Suppressor macrophage treated with lipopolysaccharide for 4 hours (primary cell): ENCODE measurements at regions not wholly inside any gene's neighbourhood (a gene's known extent, or its start where the extent isn't known, plus 50 kb on each side); places are given as distances from the start of the nearest gene placed in this dataset.
"Not testable (repeated sequence)": the region's sequence is repeated elsewhere in the genome, so short reads cannot be mapped to it uniquely, and the experiment has no call there.

ENCODE experiments used
- DNase-seq: peaks from one replicate; pipeline ENCODE4 v3.0.0-alpha.2; 2020

GRCh38 chr12:24356240-24356804, 406.9 kb upstream of the SOX5 start:
- DNase-seq = no peak

DNA sequence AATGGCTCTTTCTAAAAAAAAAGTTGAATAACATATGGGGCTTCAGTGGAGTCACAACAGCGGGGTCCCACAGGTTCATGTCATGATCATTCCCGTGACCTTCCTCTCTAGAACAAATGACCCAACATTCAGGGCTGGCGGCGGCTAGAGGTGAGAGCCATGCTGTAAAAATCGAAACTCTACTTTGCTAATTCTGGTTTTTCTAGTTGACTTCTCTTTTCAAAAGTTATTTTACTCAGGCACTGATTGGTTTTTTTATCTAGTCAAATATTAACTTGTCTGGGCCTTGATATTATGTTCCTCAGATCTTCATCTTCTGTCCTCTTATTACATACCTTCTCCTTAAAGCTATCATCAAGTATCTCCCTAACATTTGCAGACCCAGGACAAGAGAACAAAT, 402.9 kb upstream of the SOX5 start:
- DNase-seq = no peak

DNA sequence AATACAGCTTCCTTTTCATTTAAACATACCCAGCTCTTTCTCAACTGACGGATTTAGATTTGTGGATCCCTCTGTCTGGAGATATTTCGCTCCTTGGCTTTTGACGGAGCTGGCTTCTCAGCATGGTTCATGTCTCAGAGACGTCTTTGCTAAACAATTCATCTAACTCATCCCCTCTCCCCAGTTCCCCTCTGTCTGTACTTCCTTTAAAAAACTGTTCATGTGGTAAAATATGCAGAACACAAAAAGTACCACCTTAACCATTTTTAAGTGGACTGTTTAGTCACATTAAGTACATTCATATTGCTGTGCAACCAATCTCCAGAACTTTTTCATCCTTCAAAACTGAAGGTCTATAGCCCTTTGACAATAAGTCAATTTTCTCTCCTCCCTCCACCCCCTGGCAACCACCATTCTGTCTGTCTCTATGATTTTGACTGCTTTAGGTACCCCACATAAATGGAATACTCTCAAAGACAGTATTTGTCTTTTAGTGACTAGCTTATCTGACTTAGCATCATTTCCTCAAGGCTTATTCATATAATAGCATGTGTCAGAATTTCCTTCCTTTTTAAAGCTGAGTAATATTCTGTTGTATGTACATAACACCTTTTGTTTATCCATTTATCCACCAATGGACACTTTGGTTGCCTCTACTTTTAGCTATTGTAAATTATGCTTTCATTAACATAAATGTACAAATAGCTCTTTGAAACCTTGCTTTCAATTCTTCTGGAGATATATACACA, 399.8 kb upstream of the SOX5 start:
- no peak for DNase-seq

DNA sequence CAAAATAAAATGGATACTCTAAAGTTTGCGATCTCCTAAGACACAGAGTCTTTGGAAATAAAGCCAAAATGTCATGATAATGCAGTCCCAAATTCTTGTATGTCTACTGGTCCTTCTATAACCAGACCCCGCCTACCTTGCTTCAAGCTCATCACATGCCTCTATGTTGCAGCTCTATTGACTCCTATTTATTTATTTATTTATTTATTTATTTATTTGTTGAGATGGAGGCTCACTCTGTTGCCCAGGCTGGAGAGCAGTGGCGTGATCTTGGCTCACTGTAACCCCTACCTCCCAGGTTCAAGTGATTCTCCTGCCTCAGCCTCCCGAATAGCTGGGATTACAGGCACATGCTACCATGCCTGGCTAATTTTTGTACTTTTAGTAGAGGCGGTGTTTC, 398.7 kb upstream of the SOX5 start:
- not testable (repeated sequence) for DNase-seq

DNA sequence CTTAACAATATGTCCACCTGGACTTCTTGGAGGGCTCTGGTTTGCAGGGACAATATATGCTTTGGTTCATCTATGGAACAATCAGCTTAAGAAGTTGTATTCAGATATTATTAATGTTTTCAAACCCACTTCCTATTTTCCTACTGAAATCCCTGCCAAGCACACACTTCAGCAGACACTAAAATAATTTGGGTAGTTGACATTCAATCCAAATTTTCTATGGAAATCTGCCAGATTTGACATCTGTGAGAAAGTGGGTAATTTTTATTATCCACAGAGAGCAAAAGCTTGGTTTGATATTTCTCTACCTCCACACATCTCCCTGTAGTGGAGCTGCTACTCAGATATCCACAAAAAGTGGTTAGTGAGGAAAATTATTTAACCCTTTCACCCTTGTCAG, 378.8 kb upstream of the SOX5 start:
- DNase-seq = no peak

DNA sequence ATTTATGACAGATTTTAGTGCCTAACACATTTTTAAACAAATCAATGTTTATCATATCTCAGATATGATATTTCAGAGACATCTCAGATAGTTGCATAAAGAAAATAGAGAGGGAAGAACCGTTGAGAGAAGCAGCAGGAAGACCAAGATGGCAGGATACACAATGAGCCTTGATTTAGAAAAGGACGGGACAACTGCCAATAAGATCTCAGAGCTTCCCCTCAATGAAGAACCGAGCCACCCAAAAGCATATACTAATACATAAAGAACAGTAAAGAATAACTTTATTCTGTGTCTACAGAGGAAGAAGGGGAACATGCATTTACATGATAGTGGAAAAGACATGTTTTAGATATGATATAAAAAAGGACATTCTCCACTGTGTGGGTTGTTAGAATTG, 375.9 kb upstream of the SOX5 start:
- DNase-seq = no peak

DNA sequence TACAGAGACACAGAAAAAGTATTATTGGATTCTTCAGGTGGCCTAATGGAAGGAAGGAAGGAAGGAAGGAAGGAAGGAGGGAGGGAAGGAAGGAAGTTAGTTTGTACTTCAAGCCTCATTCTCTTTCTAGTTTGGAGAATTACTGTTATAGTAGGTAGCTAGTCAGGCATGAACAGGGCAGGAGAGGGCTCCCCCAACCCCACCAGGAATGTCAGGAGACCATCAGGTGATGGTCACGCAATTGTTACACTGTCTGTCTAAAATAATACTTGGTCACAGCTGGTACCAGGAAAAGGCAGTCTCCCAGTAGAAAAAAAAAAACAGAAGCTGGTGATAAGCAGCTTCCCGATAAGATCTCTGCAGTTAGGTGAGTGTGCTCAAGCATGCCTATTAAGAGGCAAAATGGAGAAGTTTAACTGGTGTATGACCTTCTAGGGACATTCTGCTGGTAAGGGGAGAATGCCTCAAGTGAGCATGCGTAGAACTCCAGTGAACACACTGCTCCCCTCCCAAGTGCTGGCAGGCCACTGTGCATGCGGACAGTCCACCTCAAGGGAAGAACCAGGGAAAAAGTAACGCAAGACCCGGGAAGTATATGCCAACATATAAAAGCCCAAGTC, 358.4 kb upstream of the SOX5 start:
- no peak for DNase-seq

DNA sequence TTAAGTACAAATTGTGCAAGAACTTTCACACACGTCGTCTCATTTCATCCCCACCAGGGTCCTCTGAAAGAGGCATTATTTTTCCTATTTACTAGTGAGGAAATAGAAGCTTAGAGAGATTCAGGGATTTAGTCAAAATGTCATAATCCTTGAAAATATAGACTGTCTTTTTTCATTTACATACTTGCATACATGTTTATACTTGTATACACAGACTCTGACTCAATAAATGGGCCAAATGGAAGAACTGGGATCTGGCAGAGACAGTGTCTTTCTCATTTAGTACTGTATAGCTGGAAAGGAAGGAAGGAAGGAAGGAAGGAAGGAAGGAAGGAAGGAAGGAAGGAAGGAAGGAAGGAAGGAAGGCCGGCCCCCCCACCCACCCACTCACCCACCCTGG, 357.7 kb upstream of the SOX5 start:
- DNase-seq = no peak

- DNase-seq = no peak
Observed at GRCh38 chr12:24306001-24306400, 356.5 kb upstream of the SOX5 start.

DNA sequence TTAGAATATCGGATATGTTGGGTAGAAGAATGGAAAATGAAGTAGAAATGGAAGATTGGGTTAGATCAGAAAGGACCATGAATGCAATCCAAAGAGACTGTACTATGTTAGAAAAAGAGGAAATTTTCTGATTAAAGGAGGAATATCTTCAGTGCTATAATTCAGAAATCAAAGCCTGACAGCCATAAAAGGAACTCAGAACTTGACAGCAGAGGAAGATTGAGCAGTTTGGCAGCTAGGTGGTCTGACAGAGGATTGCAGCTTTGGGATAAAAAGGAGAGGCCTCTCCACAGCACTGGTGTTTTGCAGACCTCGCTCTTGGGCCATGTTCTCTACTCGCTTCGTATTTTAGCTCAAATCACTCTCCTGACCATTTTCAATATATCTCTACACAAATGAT, 354.8 kb upstream of the SOX5 start:
- no peak for DNase-seq

- DNase-seq = no peak
Observed at GRCh38 chr12:24302708-24303107, 353.2 kb upstream of the SOX5 start.

DNA sequence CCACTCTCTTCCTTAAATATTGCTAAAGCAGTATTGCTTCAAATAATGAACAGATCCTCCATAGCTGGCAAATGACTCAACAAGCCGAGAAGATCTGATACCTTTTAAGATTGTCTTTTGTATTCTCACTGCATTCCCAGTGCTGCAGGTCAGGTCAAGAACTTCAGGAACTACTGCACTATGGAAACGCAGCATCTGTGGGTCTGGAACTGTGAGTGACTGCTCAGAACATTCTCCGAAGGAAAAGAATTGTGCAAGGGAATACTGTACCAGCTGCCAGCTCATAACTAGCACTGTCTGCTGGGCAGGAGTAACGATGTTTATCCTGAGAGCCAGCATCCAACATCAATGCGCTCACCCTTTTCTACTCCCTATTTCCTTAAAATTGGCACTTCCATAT, 348.0 kb upstream of the SOX5 start:
- no peak for DNase-seq

GRCh38 chr12:24293549-24293948, 344.1 kb upstream of the SOX5 start:
- DNase-seq = no peak

DNA sequence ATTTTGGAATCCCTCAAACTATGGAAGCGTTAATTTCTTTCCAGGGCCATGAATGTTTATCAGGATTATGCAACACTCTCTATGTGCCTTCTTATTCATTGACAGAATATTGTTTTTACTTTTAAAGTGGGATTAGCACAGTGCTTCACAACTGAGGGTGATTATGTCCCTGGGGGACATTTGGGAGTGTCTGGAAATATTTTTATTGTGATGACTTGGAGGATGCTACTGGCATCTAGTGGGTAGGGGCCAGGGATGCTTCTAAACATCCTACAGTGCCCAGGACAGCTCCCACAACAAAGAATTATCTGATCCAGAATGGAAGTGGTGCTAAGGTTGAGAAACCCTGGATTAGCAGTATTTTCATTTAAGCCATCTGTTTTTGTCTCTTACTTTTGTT, 338.5 kb upstream of the SOX5 start:
- no peak for DNase-seq

DNA sequence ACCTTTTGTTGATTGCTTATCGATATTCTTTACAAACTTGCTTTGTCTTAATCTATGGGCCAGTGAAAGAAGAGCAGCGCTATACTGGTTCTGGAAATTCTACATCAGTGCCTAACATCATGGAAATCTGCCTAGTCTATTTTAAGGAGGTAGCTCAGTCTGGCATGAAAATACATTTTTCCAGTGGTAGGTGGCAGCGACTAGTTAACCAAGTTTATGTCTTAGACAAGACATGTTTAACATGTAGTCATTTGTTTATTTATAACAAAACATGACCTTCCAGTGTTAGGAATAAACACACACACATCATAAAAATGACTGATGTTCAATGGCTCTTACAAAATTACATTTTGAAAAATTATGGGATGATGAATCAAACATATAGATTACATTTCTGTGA, 336.0 kb upstream of the SOX5 start:
- DNase-seq = no peak

DNA sequence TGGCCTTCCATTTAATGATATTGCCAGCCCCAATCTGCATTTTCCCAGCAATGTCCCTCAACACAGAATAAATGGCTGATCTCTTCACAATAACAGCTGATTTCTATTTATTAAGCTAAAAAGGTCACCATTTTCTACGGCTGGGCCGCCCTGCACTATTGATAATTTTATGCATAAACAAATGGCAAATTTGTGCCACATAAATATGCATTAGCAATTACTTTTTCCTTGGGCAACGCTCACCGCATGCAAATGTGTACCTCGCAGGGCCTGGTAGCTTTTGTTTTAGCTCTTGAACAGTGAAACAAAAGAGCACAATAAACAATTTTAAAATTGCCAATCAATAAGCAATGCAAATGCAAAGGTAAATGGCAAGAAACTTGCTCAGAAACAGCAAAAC, 331.9 kb upstream of the SOX5 start:
- no peak for DNase-seq

GRCh38 chr12:24280056-24280842, 330.8 kb upstream of the SOX5 start:
- DNase-seq = no peak

- DNase-seq = no peak
Observed at GRCh38 chr12:24278832-24279231, 329.4 kb upstream of the SOX5 start.

DNA sequence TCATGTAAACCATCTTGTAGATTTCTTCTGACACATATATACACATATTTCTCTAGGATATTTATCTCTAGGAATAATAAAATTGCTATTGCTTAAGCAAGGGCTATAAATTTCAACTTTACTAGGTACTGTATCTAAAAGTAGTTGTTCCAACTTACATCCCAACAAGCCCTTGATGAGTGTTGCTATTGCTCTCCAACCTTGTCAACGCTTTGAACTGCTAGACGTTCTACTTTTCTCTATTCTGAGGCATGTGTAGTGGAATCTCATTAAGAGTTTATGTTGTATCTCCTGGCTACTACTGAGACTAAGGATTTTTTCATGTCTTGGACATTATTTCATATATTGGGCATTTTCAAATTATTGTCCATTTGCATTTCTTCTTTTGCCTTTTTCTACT, 321.5 kb upstream of the SOX5 start:
- DNase-seq = no peak

- DNase-seq = no peak
Observed at GRCh38 chr12:24270464-24270863, 321.0 kb upstream of the SOX5 start.

GRCh38 chr12:24268663-24269186, 319.3 kb upstream of the SOX5 start:
- DNase-seq = no peak

DNA sequence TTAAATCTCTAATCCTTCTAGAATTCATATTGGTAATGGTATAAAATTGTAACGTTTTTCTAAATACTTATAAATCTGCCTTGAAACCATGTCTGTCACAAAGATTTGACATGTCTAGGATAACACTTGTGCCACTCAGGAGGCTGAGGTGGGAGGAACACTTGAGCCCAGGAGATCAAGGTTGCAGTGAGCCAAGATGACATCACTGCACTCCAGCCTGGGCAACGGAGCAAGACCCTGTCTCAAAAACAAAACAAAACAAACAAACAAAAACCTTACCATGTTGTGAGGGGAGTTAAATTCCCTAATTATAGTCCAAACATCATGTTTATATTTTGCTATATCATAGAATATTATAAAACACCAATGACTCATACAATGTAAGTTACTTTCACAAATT, 317.5 kb upstream of the SOX5 start:
- no peak for DNase-seq

GRCh38 chr12:24256684-24257083, 307.2 kb upstream of the SOX5 start:
- no peak for DNase-seq
